Activated CD4-positive, alpha-beta T cell treated with anti-CD3 and anti-CD28 coated beads for 1 hour (primary cell): ENCODE measurements at regions not wholly inside any gene's neighbourhood (a gene's known extent, or its start where the extent isn't known, plus 50 kb on each side); places are given as distances from the start of the nearest gene placed in this dataset.
"Not testable (repeated sequence)": the region's sequence is repeated elsewhere in the genome, so short reads cannot be mapped to it uniquely, and the experiment has no call there.

Experiments
- DNase-seq: peaks from one replicate; pipeline ENCODE4 v3.0.0-alpha.2; 2020

- no peak for DNase-seq
Observed at GRCh38 chr1:25020851-25021590, 90.9 kb upstream of the RUNX3 start.

GRCh38 chr1:25020173-25020845, 90.2 kb upstream of the RUNX3 start:
- no peak for DNase-seq

GRCh38 chr1:25019337-25020172, 89.5 kb upstream of the RUNX3 start:
- no peak for DNase-seq

- no peak for DNase-seq
Observed at GRCh38 chr1:25018943-25019336, 88.9 kb upstream of the RUNX3 start.

- DNase-seq, result no peak
Observed at GRCh38 chr1:25018110-25018735, 88.1 kb upstream of the RUNX3 start.

GRCh38 chr1:25017436-25018109, 87.5 kb upstream of the RUNX3 start:
- no peak for DNase-seq

GRCh38 chr1:25012966-25013962, 83.2 kb upstream of the RUNX3 start:
- no peak for DNase-seq

- DNase-seq, result no peak
Observed at GRCh38 chr1:25011943-25012638, 82.0 kb upstream of the RUNX3 start.

GRCh38 chr1:25011275-25011674, 81.2 kb upstream of the RUNX3 start:
- DNase-seq, result no peak

GRCh38 chr1:25009671-25010262, 79.7 kb upstream of the RUNX3 start:
- DNase-seq, result no peak

- no peak for DNase-seq
Observed at GRCh38 chr1:25008192-25008485, 78.1 kb upstream of the RUNX3 start.

- not testable (repeated sequence) for DNase-seq
Observed at GRCh38 chr1:25007390-25008191, 77.5 kb upstream of the RUNX3 start.

- DNase-seq, result no peak
Observed at GRCh38 chr1:25006770-25007169, 76.7 kb upstream of the RUNX3 start.

GRCh38 chr1:25004355-25004754, 74.3 kb upstream of the RUNX3 start:
- DNase-seq, result no peak

- no peak for DNase-seq
Observed at GRCh38 chr1:25003457-25004190, 73.5 kb upstream of the RUNX3 start.

- DNase-seq, result no peak
Observed at GRCh38 chr1:25003000-25003399, 72.9 kb upstream of the RUNX3 start.

GRCh38 chr1:25001125-25001915, 71.2 kb upstream of the RUNX3 start:
- DNase-seq, result no peak

GRCh38 chr1:24999906-25000305, 69.8 kb upstream of the RUNX3 start:
- DNase-seq, result no peak
